Nephron (organoid): ENCODE measurements at regions not wholly inside any gene's neighbourhood (a gene's known extent, or its start where the extent isn't known, plus 50 kb on each side); places are given as distances from the start of the nearest gene placed in this dataset.
"Not testable (repeated sequence)": the region's sequence is repeated elsewhere in the genome, so short reads cannot be mapped to it uniquely, and the experiment has no call there.

Source experiments
- H3K27ac Mint-ChIP-seq, 3 experiments: 2 replicates each; pipeline ENCODE4 v1.8.0; 2020; ENCODE audit warnings: mixed read lengths in 3 of 3, mild to moderate bottlenecking in 2 of 3, moderate library complexity in 1 of 3
- H3K27me3 Mint-ChIP-seq: 2 replicates; pipeline ENCODE4 v1.8.0; 2021; ENCODE audit warnings: low read depth, mild to moderate bottlenecking, moderate library complexity, mixed read lengths
- H3K36me3 Mint-ChIP-seq: 2 replicates; pipeline ENCODE4 v1.8.0; 2020; ENCODE audit warnings: low read depth, mixed read lengths
- H3K4me1 Mint-ChIP-seq: 2 replicates; pipeline ENCODE4 v1.8.0; 2020; ENCODE audit warnings: mixed read lengths
- H3K4me3 Mint-ChIP-seq, 3 experiments: 2 replicates each; pipeline ENCODE4 v1.8.0; 2020; ENCODE audit warnings: mild to moderate bottlenecking in 3 of 3, mixed read lengths in 3 of 3, moderate library complexity in 2 of 3
- H3K9me3 Mint-ChIP-seq: 2 replicates; pipeline ENCODE4 v1.8.0; 2020; ENCODE audit warnings: mixed read lengths
- TF ChIP-seq, protein P1 (sequence below), 3 experiments: fragments of 200-600 bp; sonication (generic); IDR thresholded peaks; one replicate each; pipeline ENCODE4 v1.5.0; 2021; ENCODE audit warnings: antibody characterized with exemption in 3 of 3; ENCODE audit not compliant: unreplicated experiment in 3 of 3

DNA sequence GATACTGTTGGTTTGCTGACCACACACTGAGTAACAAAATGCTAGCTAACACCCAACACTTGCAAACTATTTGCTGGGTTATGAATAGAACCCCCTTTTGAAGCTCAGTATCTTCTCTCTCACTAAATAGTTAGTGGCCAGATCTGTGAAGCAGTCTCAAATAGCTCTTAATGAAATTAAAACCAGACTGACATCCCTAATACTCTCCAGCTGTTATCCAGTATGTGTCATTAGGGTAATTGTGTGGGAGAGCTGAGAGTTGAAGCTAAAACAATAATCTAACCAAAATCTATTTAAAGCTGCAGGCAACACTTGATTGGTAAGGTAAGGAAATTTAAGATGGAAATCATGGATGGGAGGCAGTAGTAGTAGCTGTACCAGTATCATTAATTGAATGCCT, 110.4 kb upstream of the RORA start:
- TF ChIP-seq, protein P1, sequence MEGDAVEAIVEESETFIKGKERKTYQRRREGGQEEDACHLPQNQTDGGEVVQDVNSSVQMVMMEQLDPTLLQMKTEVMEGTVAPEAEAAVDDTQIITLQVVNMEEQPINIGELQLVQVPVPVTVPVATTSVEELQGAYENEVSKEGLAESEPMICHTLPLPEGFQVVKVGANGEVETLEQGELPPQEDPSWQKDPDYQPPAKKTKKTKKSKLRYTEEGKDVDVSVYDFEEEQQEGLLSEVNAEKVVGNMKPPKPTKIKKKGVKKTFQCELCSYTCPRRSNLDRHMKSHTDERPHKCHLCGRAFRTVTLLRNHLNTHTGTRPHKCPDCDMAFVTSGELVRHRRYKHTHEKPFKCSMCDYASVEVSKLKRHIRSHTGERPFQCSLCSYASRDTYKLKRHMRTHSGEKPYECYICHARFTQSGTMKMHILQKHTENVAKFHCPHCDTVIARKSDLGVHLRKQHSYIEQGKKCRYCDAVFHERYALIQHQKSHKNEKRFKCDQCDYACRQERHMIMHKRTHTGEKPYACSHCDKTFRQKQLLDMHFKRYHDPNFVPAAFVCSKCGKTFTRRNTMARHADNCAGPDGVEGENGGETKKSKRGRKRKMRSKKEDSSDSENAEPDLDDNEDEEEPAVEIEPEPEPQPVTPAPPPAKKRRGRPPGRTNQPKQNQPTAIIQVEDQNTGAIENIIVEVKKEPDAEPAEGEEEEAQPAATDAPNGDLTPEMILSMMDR (IDR thresholded peaks at IDR 0.05; ENCODE audit: unreplicated experiment in 3 of 3) = no peak
- H3K27me3 Mint-ChIP-seq = peaks cover 7% of the 10 kb centered on the region
- H3K4me3 Mint-ChIP-seq = no peak overlapping the region
- no peak overlapping the region for H3K27ac Mint-ChIP-seq
- H3K4me1 Mint-ChIP-seq = peaks cover 9% of the 10 kb centered on the region
- H3K9me3 Mint-ChIP-seq = peaks cover 19% of the 10 kb centered on the region
- H3K36me3 Mint-ChIP-seq = no peaks in the 10 kb centered on the region

DNA sequence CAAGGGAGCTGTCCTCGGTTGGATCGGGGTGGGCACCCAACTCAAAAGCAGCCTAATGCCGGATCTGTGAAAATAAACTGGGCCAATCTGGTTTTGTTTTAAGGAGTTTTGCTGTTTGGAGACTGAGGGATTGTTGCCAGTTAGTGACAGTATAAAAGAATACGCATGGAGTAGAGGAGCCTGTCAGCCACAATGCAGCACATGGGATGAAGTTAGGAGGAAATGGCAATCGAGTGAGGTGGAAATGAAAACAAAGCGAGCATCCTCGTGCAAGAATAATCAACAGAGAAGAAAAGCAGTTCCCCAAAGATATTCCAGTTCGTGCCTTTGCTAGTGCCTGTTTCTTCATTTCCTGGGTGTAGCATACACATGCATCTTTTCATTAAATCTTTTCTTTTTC, 108.4 kb upstream of the RORA start:
- H3K9me3 Mint-ChIP-seq = peaks cover 9% of the 10 kb centered on the region
- peaks cover 9% of the 10 kb centered on the region for H3K4me1 Mint-ChIP-seq
- no peaks in the 10 kb centered on the region for H3K36me3 Mint-ChIP-seq
- H3K27me3 Mint-ChIP-seq = peaks cover 4% of the 10 kb centered on the region
- TF ChIP-seq, protein P1 (IDR thresholded peaks at IDR 0.05; ENCODE audit: unreplicated experiment in 3 of 3) = no peak
- no peak overlapping the region for H3K4me3 Mint-ChIP-seq
- no peak overlapping the region for H3K27ac Mint-ChIP-seq

DNA sequence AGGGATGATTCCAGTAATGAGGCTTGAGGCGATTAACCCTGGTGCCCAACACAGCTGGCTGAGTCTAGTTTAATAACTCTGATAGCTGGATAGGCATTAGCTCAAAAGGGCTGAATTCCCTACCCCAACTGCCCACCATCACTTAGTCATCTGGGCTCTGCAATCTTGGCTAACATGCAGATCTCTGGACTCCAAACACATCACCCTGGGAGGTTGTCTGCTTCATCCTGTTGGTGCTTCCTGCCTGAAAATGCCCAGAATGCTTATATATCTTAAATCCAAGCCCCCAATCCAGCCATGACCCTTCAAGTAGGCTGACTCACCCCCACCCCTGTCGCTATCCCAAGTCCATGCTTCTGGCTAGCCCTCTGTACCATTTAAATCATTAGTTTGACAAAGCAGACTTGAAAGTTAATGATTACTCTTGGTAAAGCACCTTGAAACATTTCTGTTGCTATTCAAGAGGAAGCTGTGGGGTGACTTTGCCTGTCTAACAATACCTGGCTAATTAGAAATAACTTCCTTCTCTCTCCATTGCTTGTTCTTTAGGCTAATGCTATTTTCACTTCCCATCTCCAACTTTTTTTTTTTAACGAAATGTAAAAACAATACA, 107.0 kb upstream of the RORA start:
- Mint-ChIP-seq H3K4me3 (no peak overlapping the region), H3K4me1 (peaks cover 9% of the 10 kb centered on the region), H3K36me3 (no peaks in the 10 kb centered on the region), H3K9me3 (peaks cover 4% of the 10 kb centered on the region), H3K27ac (peak overlapping the region in 1 of 3 experiments; percentile 70), H3K27me3 (peaks cover 4% of the 10 kb centered on the region)
- TF ChIP-seq, protein P1 (IDR thresholded peaks at IDR 0.05; ENCODE audit: unreplicated experiment in 3 of 3) = no peak

DNA sequence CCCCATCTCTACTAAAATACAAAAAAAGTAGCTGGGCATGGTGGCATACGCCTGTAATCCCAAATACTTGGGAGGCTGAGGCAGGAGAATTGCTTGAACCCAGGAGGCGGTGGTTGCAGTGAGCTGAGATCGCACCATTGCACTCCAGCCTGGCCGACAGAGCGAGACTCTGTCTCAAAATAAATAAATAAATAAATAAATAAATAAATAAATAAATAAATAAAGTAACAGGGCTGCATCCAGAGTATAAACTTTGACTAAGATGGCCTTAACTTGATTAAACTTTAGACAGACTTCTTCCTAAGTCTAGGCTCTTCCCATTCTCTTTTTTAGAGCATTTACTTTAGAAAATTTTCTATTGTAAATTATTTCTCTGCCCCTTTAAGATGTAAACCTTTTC, 105.6 kb upstream of the RORA start:
- not testable (repeated sequence) for H3K27me3 Mint-ChIP-seq, H3K4me3 Mint-ChIP-seq, H3K36me3 Mint-ChIP-seq, H3K27ac Mint-ChIP-seq, H3K9me3 Mint-ChIP-seq, H3K4me1 Mint-ChIP-seq

DNA sequence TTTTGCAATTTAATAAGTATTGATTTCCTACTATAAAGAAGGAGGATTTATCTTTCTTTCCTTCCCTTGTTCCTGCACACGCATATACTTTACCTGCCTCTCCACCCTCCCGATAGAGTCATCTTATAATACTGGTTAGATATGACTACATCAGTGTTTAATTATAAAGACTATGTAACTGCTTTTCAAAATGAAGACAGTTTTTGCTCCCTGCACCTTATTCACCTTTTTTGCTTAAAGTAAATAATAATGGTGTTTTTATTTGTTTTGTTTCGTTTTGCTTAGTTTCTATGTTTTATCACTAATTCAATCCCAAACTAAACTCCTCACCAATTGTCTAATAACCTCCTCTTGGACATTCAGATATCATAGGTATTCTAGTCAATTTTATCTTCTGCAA, 101.9 kb upstream of the RORA start:
- TF ChIP-seq, protein P1 (IDR thresholded peaks at IDR 0.05; ENCODE audit: unreplicated experiment in 3 of 3) = no peak
- Mint-ChIP-seq H3K27me3 (no peaks in the 10 kb centered on the region), H3K4me1 (no peaks in the 10 kb centered on the region), H3K9me3 (peaks cover 4% of the 10 kb centered on the region), H3K36me3 (no peaks in the 10 kb centered on the region), H3K4me3 (no peak overlapping the region), H3K27ac (no peak overlapping the region)

DNA sequence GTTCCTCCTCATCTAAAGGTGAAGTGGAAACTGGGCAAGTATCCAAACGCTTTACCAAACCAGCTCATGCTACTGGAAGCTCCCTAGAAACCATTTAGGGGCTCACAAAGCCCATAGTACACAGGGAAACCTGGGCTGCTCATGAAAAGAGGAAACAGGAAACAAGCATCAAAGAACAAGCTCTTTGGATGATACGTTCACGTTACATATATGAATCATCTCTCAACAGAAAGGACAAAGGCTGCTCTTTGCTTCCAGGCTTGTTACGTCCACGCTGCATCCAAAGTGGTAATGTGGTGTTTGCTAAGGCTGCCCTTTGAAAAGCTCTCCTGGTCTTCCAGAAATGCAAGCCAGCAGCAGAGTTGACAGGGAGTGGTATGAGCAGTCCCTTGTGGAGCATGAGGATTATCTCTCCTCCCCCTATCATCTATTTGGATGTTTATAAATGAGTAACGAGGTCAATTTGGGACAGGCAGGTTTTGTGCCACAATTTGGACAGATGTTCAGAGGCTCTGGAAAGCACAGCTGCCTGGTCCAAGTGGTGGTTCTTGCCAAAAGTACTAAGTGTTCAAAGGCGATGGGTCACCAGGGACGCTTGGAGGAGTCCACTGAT, 98.0 kb upstream of the RORA start:
- Mint-ChIP-seq H3K4me1 (no peaks in the 10 kb centered on the region), H3K27ac (no peak overlapping the region), H3K27me3 (peaks cover 3% of the 10 kb centered on the region), H3K36me3 (no peaks in the 10 kb centered on the region), H3K4me3 (no peak overlapping the region), H3K9me3 (no peaks in the 10 kb centered on the region)
- TF ChIP-seq, protein P1 (IDR thresholded peaks at IDR 0.05; ENCODE audit: unreplicated experiment in 3 of 3) = no peak
